GM12892 (cell line): ENCODE measurements at regions not wholly inside any gene's neighbourhood (a gene's known extent, or its start where the extent isn't known, plus 50 kb on each side); places are given as distances from the start of the nearest gene placed in this dataset.

Source experiments
- POLR2A ChIP-seq: IDR thresholded peaks from 2 replicates; pipeline ENCODE4 v1.6.1; 2011; ENCODE audit warnings: low read depth, low read length, control low read depth
- POLR2AphosphoS5 ChIP-seq: IDR thresholded peaks from 2 replicates; pipeline ENCODE4 v1.6.1; 2011; ENCODE audit warnings: low read depth, low read length, control low read depth
- TAF1 ChIP-seq: IDR thresholded peaks from 2 replicates; pipeline ENCODE4 v1.6.1; 2011; ENCODE audit warnings: low read depth, mild to moderate bottlenecking, control low read depth, low read length, borderline replicate concordance

GRCh38 chr9:79501546-79501945, 70.2 kb upstream of the TLE4 start:
- TF ChIP-seq POLR2AphosphoS5: no peak
- no peak for TF ChIP-seq TAF1
- TF ChIP-seq POLR2A: no peak
